GM18505 (cell line): ENCODE measurements at regions not wholly inside any gene's neighbourhood (a gene's known extent, or its start where the extent isn't known, plus 50 kb on each side); places are given as distances from the start of the nearest gene placed in this dataset.

Source experiments
- ATAC-seq: cut with Tn5 transposase; IDR thresholded peaks from one replicate; pipeline ENCODE4 v1.9.1; 2021; ENCODE audit not compliant: unreplicated experiment
- POLR2A ChIP-seq: IDR thresholded peaks from 4 replicates; pipeline ENCODE4 v1.6.1; 2011; ENCODE audit warnings: borderline replicate concordance; ENCODE audit not compliant: insufficient read depth, insufficient read length; ENCODE audit errors: extremely low read depth

- ATAC-seq = no peak
- TF ChIP-seq POLR2A = no peak
These were observed 189.0 kb downstream of the URB2 start for GRCh38 chr1:229815076-229815475.

- no peak for ATAC-seq
- no peak for TF ChIP-seq POLR2A
These were observed 189.9 kb downstream of the URB2 start for GRCh38 chr1:229815961-229816360.

DNA sequence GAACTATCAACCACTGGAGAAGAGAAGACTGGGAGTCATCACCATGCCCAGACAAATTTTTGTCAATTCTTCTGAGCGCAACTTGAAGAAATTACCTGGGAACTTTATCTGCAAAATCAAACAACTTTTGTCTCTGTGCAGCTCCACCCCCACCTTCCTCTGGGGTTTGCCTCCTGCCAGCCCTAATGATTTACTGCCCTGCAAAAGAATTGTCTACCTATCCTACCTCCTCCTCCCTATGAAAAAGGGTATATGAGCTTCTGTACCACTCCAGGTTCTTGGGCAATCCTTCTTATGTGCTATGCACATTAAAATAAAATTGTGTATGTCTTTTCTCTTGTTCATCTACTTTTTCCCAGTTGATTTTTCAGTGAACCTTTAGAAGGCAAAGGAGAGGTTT, 191.9 kb downstream of the URB2 start:
- TF ChIP-seq POLR2A = no peak
- no peak for ATAC-seq

DNA sequence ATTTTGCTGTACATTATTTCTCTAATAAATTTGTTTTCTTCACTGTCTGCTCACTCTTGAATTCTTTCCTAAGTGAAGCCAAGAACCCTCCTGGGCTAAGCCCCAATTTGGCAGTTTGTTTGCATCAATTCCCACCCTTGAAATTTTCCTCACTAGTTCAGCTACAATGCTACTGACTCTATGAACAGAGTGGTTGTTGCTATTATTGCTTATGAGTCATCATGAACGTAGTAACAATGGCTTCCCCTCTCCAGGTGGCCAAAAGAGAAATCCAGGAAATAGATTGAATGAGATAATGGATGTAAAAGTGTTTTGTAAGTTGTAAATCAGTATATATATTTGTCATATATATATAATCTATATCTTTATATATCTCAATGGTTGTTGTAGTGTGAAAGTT, 193.0 kb downstream of the URB2 start:
- no peak for TF ChIP-seq POLR2A
- no peak for ATAC-seq

DNA sequence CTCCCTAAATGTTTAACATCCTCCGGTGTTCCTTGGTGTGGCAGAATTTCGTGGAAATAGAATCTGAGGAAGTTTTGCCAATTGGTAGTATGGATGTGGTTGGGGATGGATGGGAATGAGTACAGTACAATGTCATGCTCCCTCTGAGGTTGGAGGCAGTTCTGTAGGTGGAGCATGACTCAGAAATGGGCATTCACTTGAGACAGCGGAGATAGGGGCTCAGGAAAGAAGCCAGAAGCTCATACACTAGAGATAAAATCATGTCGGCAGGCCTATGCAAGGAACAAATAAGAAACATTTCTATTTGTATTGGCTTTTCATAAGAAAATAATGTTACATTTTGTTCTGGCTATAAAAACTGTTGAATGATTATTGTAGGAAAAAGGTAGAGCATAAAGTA, 196.0 kb downstream of the URB2 start:
- no peak for ATAC-seq
- TF ChIP-seq POLR2A = no peak

- ATAC-seq = no peak
- TF ChIP-seq POLR2A = no peak
These were observed 199.0 kb downstream of the URB2 start for GRCh38 chr1:229825042-229825441.

DNA sequence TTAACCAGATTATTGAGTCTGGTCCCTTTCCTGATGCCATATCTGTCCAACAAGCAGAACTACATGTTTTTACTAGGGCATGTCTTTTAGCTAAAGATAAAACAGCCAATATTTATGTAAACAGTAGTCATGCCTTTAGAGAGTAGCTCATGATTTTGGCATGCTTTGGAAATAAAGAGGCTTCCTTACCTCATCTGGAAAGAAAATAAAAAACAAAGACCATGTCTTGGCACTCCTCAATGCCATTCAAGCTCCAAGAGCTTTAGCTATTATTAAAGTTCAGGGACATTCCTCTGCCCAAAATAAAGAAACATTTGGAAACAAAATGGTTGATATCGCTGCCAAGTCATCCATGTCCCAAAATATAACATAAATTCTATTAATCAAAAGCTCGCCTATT, 202.4 kb downstream of the URB2 start:
- no peak for ATAC-seq
- no peak for TF ChIP-seq POLR2A

DNA sequence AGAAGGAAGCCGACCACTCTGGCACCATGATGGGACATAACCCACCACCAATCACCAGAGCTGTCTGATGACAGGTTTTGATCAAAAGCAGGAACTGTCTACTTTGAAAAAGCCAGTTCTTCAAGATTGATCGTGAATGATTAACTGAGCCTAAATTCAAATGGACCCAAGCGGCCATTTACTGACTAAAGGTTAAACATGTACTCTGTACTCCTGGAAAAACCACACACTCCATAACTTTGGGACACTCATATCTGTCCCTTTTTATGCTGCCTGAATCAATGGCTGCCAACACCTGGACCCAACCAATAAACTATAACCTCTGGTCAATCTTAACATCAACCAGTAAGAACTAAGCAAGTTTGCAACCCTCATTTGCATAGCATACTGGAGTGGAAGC, 206.6 kb downstream of the URB2 start:
- TF ChIP-seq POLR2A = no peak
- ATAC-seq = no peak

DNA sequence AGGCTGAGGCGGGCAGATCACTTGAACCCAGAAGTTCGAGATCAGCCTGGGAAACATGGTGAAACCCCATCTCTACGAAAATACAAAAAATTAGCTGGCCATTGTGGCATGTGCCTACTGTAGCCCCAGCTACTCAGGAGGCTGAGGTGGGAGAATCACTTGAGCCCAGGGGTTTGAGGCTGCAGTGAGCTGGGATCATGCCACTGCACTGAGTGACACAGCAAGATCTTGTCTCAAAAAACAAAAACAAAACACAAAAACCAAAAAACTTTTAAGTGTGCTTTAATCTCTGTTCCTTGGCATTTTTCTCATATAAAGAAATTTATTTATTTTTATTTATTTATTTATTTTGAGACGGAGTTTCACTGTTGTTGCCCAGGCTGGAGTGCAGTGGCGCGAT, 208.2 kb downstream of the URB2 start:
- no peak for ATAC-seq
- TF ChIP-seq POLR2A = no peak

DNA sequence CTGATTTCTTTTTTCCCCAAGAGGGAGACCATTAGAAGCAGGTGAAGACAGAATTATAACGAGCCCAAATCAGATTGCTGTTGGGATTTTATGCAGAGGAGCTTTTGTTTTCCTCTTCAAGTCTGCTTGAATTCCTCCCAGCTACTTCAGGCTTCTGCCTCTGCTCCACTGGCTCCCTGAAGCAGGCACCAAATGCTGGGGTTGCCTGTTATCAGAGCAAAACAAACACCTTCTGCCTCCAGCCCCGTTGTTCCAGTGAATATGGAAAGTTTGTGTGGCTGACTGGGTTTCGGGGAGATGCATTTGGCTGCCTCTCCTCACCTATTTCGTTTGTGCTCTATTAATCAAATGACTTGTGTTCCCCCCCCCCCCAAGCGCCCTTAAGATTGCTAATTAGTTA, 209.2 kb downstream of the URB2 start:
- TF ChIP-seq POLR2A = no peak
- ATAC-seq = no peak

GRCh38 chr1:229836324-229836723, 210.3 kb downstream of the URB2 start:
- no peak for TF ChIP-seq POLR2A
- ATAC-seq = no peak

DNA sequence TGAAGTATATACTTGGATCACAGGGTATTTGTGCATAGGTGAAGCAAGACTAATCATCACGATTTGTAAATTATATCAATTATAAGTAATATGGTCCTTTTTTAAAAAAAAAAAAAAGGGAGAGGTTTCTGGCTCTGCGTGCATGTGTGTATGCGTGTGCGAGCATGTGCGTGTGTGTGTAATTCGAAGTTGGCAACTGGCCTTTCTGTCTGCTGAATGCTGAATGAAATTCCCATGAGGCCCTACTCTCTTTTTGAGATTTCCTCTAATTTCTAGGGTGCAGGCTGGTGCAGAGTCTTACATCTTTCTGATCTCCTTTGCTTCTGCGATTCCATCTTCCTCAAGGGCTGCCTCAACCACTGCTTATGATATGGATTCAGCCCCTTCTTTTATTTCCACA, 212.2 kb downstream of the URB2 start:
- no peak for ATAC-seq

DNA sequence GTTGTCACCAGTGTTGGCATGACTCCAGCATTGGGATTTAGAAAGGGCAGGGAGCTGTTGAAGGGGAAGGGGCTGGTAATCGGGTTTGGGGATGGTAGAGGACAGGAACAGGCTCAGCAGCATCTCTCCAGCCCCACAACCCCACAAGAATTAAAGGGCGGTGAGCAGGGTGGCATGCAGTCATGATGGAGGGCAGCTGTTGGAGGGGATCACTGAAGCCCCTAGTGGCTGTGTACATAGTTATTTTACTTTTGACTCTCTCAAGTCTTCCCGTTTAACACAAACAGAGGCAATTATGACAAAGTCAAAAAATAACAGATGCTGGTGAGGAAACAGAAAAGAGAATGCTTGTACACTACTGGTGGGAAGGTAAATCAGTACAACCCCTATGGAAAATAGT, 213.8 kb downstream of the URB2 start:
- no peak for ATAC-seq
- no peak for TF ChIP-seq POLR2A

More for the DNA sequence above, 212.2 kb downstream of the URB2 start:
- TF ChIP-seq POLR2A = no peak

- no peak for TF ChIP-seq POLR2A
- ATAC-seq = no peak
These were observed 215.2 kb downstream of the URB2 start for GRCh38 chr1:229841230-229841629.

- ATAC-seq = no peak
- no peak for TF ChIP-seq POLR2A
These were observed 216.5 kb downstream of the URB2 start for GRCh38 chr1:229842302-229843255.

DNA sequence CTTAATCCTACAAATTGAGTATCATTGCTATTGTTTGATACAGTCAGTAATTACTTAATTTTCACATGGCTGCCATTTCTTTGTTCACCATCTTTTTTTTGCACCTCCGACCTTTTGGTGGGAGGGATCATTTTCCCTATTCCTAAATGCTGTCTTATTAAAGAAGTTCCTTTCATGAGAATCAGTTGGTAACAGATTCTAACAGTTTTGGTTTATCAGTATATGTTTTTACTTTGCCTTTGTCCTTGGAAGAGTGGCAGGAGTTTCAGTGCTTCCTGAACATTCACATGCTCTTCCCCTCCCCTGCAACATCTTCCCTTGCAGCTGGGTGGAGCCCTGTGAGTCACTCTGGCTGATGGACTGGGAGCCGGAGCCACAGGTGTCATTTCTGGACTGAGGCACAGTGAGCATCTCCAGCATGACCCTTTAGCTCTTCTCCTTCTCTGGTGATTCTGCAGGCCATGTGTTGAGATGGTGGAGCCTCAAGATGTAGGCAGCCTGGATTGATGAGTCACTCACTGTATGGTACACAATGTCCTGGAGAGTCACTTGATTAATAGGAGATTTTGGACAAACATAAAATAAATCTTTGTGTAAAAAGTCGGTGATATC, 217.7 kb downstream of the URB2 start:
- no peak for TF ChIP-seq POLR2A
- no peak for ATAC-seq
